Subcutaneous abdominal adipose tissue (tissue), 5 donors: ENCODE measurements at regions not wholly inside any gene's neighbourhood (a gene's known extent, or its start where the extent isn't known, plus 50 kb on each side); places are given as distances from the start of the nearest gene placed in this dataset.

Experiments
- H3K27ac ChIP-seq: one replicate; pipeline ENCODE4 v1.7.0; 2013; ENCODE audit warnings: low read depth, mild to moderate bottlenecking, inconsistent platforms, low read length, moderate library complexity
- H3K27me3 ChIP-seq, 5 donors: one replicate each; pipeline ENCODE4 v1.7.0; 2013; ENCODE audit warnings: low read length in 5 of 5, inconsistent platforms in 1 of 5; ENCODE audit not compliant: control insufficient read depth in 5 of 5, insufficient read depth in 4 of 5
- H3K36me3 ChIP-seq, 5 donors: one replicate each; pipeline ENCODE4 v1.7.0; 2013; ENCODE audit warnings: low read length in 5 of 5; ENCODE audit not compliant: control insufficient read depth in 5 of 5, insufficient read depth in 5 of 5
- H3K4me1 ChIP-seq, 5 donors: one replicate each; pipeline ENCODE4 v1.7.0; 2013; ENCODE audit warnings: low read length in 5 of 5, mild to moderate bottlenecking in 3 of 5, moderate library complexity in 1 of 5; ENCODE audit not compliant: control insufficient read depth in 5 of 5, insufficient read depth in 5 of 5
- H3K4me3 ChIP-seq, 5 donors: one replicate each; pipeline ENCODE4 v1.7.0; 2013; ENCODE audit warnings: low read length in 5 of 5, low read depth in 1 of 5
- H3K9ac ChIP-seq, 5 donors: one replicate each; pipeline ENCODE4 v1.7.0; 2013; ENCODE audit warnings: low read length in 5 of 5, mild to moderate bottlenecking in 4 of 5, moderate library complexity in 3 of 5
- H3K9me3 ChIP-seq, 5 donors: one replicate each; pipeline ENCODE4 v1.7.0; 2013; ENCODE audit warnings: low read length in 5 of 5; ENCODE audit not compliant: control insufficient read depth in 5 of 5
- donor health status: healthy.
- donor health status: healthy.
- donor health status: healthy.
- donor health status: healthy.
- donor health status: healthy.

- Histone ChIP-seq H3K27ac (no peak overlapping the region), H3K9me3 (peaks cover 0 to 12% (median 6%) of the 10 kb centered on the region in 5 donors), H3K9ac (no peak overlapping the region), H3K27me3 (peaks cover 0 to 7% (median 1%) of the 10 kb centered on the region in 5 donors), H3K36me3 (no peaks in the 10 kb centered on the region), H3K4me3 (no peak overlapping the region), H3K4me1 (no peaks in the 10 kb centered on the region)
Measured at GRCh38 chr3:127520993-127521392, 69.5 kb downstream of the TPRA1 start.

GRCh38 chr3:127518456-127519081 is 72.0 kb downstream of the TPRA1 start:
- no peaks in the 10 kb centered on the region for H3K27me3 ChIP-seq
- H3K4me3 ChIP-seq: no peak overlapping the region
- peaks cover 0 to 12% (median 6%) of the 10 kb centered on the region in 5 donors for H3K9me3 ChIP-seq
- no peak overlapping the region for H3K9ac ChIP-seq
- no peak overlapping the region for H3K27ac ChIP-seq
- no peaks in the 10 kb centered on the region for H3K4me1 ChIP-seq
- H3K36me3 ChIP-seq: no peaks in the 10 kb centered on the region

GRCh38 chr3:127512256-127512655 is 78.3 kb downstream of the TPRA1 start:
- Histone ChIP-seq H3K4me3 (no peak overlapping the region), H3K9me3 (no peaks in the 10 kb centered on the region), H3K27ac (no peak overlapping the region), H3K9ac (no peak overlapping the region), H3K36me3 (no peaks in the 10 kb centered on the region), H3K4me1 (no peaks in the 10 kb centered on the region), H3K27me3 (no peaks in the 10 kb centered on the region)

GRCh38 chr3:127501177-127501576 is 89.4 kb downstream of the TPRA1 start:
- Histone ChIP-seq H3K4me1 (no peaks in the 10 kb centered on the region), H3K36me3 (no peaks in the 10 kb centered on the region), H3K4me3 (no peak overlapping the region), H3K27me3 (peaks cover 0 to 3% (median 0%) of the 10 kb centered on the region in 5 donors), H3K9ac (no peak overlapping the region), H3K9me3 (peaks cover 5 to 23% (median 12%) of the 10 kb centered on the region in 5 donors), H3K27ac (no peak overlapping the region)

GRCh38 chr3:127497676-127498075 is 92.9 kb downstream of the TPRA1 start:
- Histone ChIP-seq H3K27me3 (peaks cover 0 to 4% (median 0%) of the 10 kb centered on the region in 5 donors), H3K27ac (no peak overlapping the region), H3K9me3 (peaks cover 3 to 23% (median 7%) of the 10 kb centered on the region in 5 donors), H3K36me3 (no peaks in the 10 kb centered on the region), H3K4me3 (no peak overlapping the region), H3K9ac (no peak overlapping the region), H3K4me1 (peaks cover 0 to 15% (median 0%) of the 10 kb centered on the region in 5 donors)

GRCh38 chr3:127497166-127497565 is 93.4 kb downstream of the TPRA1 start:
- no peak overlapping the region for H3K4me3 ChIP-seq
- peaks cover 0 to 4% (median 0%) of the 10 kb centered on the region in 5 donors for H3K27me3 ChIP-seq
- H3K9ac ChIP-seq: no peak overlapping the region
- H3K36me3 ChIP-seq: no peaks in the 10 kb centered on the region
- H3K27ac ChIP-seq: no peak overlapping the region
- peaks cover 0 to 15% (median 0%) of the 10 kb centered on the region in 5 donors for H3K4me1 ChIP-seq
- peaks cover 3 to 21% (median 7%) of the 10 kb centered on the region in 5 donors for H3K9me3 ChIP-seq

GRCh38 chr3:127495821-127496655 is 94.5 kb downstream of the TPRA1 start:
- Histone ChIP-seq H3K27ac (no peak overlapping the region), H3K4me1 (peaks cover 0 to 15% (median 0%) of the 10 kb centered on the region in 5 donors), H3K9ac (no peak overlapping the region), H3K36me3 (no peaks in the 10 kb centered on the region), H3K9me3 (peaks cover 3 to 12% (median 5%) of the 10 kb centered on the region in 5 donors), H3K27me3 (peaks cover 0 to 4% (median 0%) of the 10 kb centered on the region in 5 donors), H3K4me3 (no peak overlapping the region)

GRCh38 chr3:127493924-127494646 is 96.4 kb downstream of the TPRA1 start:
- H3K27ac ChIP-seq: no peak overlapping the region
- H3K4me3 ChIP-seq: no peak overlapping the region
- no peaks in the 10 kb centered on the region for H3K9me3 ChIP-seq
- peaks cover 0 to 4% (median 0%) of the 10 kb centered on the region in 5 donors for H3K27me3 ChIP-seq
- no peaks in the 10 kb centered on the region for H3K36me3 ChIP-seq
- peaks cover 0 to 15% (median 0%) of the 10 kb centered on the region in 5 donors for H3K4me1 ChIP-seq
- no peak overlapping the region for H3K9ac ChIP-seq

GRCh38 chr3:127492426-127492825 is 98.1 kb downstream of the TPRA1 start:
- Histone ChIP-seq H3K36me3 (no peaks in the 10 kb centered on the region), H3K9ac (no peak overlapping the region), H3K27me3 (peaks cover 0 to 4% (median 0%) of the 10 kb centered on the region in 5 donors), H3K4me3 (no peak overlapping the region), H3K27ac (no peak overlapping the region), H3K9me3 (no peaks in the 10 kb centered on the region), H3K4me1 (peaks cover 0 to 15% (median 0%) of the 10 kb centered on the region in 5 donors)
